GM12874 (cell line): ENCODE measurements at regions not wholly inside any gene's neighbourhood (a gene's known extent, or its start where the extent isn't known, plus 50 kb on each side); places are given as distances from the start of the nearest gene placed in this dataset.

Experiments
- TF ChIP-seq, protein P1 (sequence below): IDR thresholded peaks from 2 replicates; pipeline ENCODE4 v1.5.1; 2011; ENCODE audit warnings: low read depth, mild to moderate bottlenecking, control low read depth, low read length, moderate library complexity; ENCODE audit not compliant: insufficient read depth

DNA sequence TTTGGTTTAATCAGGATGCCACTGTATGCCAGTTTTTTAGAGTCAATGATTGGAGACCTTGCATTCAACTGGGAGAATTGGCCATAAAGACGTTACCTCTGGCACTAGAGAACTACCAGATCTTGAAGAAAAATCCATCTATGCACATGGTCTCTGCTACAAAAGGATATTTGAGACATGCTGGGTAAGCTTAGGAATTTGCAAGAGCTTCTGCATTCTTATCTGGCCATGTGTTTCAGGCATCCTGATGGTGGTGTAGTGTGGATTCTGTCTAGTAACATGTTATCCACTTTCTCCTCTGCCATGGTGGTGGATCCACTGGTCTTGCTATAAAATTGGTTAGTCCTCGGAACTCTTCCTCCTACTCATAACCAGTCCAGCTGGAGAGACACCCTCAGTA lies 185.3 kb upstream of the WDFY3 start:
- TF ChIP-seq, protein P1, sequence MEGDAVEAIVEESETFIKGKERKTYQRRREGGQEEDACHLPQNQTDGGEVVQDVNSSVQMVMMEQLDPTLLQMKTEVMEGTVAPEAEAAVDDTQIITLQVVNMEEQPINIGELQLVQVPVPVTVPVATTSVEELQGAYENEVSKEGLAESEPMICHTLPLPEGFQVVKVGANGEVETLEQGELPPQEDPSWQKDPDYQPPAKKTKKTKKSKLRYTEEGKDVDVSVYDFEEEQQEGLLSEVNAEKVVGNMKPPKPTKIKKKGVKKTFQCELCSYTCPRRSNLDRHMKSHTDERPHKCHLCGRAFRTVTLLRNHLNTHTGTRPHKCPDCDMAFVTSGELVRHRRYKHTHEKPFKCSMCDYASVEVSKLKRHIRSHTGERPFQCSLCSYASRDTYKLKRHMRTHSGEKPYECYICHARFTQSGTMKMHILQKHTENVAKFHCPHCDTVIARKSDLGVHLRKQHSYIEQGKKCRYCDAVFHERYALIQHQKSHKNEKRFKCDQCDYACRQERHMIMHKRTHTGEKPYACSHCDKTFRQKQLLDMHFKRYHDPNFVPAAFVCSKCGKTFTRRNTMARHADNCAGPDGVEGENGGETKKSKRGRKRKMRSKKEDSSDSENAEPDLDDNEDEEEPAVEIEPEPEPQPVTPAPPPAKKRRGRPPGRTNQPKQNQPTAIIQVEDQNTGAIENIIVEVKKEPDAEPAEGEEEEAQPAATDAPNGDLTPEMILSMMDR, result no peak

DNA sequence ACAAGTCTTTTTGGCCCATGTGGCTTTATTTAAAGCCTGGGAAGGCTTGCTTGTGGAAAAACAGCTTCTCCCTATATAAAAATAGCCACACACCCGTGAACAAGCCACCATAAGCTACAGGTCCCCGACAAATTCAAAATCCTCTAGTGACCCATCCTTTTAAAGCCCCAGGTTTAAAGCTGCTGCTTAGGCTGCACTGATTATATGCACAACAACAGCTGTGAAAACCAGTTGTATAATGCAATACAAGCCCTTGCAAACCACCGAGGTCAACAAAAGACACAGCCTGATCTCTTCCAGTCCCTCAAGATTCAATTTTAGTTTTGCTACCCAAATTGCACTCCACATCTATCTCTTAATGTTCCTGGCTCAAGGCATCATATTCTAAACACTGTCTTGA lies 186.0 kb upstream of the WDFY3 start:
- TF ChIP-seq, protein P1, result no peak

DNA sequence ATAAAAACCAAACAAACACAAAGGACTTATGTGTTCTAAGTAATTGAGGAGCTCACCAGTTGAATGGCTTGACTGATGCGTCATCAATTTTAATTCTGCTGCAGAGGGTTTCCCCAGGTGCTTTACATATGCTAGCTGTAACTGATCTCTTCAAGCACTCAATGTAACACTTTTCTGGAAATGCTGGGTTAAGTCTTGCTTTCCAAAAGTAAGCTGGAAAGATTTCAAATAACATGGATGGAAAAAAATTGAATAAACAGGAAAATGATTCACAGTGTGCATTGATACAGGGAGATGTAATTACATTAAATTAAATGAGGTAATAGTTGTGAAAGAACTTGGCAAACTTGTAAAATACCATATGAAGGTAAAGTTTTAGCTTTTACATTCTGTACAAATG lies 186.7 kb upstream of the WDFY3 start:
- TF ChIP-seq, protein P1, result no peak

DNA sequence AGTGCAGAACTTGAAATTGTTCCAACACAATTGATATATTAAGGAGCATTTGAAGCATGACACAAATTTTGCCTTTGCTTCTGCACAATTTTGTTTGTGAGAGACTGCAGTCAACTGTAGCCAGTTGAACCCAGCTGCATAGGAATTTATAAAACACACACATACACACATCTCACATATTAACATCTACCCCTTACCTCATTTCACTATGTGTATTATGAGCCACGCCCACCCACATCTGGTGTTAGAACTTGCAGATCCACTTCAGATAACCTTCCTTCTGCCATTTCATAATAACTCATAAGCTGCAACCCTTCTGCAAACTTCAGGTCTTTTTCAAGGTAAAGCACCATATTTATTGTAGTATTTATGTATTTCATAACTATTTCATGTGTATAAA lies 188.1 kb upstream of the WDFY3 start:
- TF ChIP-seq, protein P1, result no peak

DNA sequence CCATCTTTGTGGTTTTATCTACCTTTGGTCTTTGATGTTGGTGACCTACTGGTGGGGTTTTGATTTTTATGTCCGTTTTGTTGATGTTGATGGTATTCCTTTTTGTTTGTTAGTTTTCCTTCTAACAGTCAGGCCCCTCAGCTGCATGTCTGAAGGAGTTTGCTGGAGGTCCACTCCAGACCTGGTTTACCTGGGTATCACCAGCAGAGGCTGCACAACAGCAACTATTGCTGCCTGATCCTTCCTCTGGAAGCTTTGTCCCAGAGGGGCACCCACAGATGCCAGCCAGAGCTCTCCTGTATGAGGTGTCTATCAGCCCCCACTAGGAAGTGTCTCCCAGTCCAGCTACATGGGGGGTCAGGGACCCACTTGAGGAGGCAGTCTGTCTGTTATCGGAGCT lies 199.3 kb upstream of the WDFY3 start:
- TF ChIP-seq, protein P1, result no peak

DNA sequence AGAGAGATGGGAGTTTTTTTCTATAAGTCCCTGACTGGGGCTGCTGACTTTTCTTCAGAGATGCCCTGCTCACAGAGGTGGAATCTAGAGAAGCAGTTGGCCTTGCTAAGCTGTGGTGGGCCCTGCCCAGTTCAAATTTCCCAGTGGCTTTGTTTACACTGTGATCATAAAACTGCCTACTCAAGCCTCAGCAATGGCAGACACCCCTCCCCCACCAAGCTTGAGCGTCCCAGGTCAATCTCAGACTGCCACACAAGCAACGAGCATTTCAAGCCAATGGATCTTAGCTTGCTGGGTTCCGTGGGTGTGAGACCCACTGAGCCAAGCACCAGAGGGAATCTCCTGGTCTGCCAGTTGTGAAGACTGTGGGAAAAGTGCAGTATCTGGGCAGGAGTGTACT lies 199.8 kb upstream of the WDFY3 start:
- TF ChIP-seq, protein P1, result no peak

DNA sequence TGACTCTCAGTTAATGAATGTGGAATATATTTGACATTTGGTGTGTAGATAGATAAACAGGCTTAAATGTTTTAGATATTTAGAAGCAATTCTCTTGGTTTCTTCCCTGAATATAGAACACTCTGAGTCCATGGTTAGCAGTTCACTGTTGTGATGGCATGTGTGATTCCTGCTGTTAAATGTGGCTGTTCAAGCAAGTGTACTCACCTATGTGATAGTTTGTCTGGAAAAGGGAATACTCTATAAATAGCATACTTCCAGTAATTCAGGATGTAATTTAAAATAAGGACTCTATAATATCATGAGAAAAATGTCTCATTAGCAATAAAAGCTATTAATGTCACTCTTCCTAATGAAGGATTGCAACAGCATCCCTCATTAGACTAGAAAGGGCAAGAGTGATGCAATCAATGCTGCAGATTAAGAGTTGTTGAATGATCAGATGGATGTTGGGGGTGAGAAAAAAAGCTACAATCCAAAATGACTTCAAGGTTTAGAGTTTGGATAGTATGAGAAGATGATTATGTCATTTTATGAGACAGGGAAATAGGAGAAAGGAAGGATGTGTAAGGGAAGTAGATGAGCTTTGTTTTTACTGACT lies 201.8 kb upstream of the WDFY3 start:
- TF ChIP-seq, protein P1, result no peak
